ENCODE measurements at regions not wholly inside any gene's neighbourhood (a gene's known extent, or its start where the extent isn't known, plus 50 kb on each side); places are given as distances from the start of the nearest gene placed in this dataset.

GRCh38 chr6:22896696-22897095 is 327.3 kb downstream of the HDGFL1 start:
- TF ChIP-seq CTCF (IDR thresholded peaks at IDR 0.05) (no peak), POLR2A (IDR thresholded peaks at IDR 0.05) (no peak)
- Histone ChIP-seq H3K4me1 (peaks cover 0 to 10% (median 0%) of the 10 kb centered on the region in 12 donors), H3K9me3 (no peaks in the 10 kb centered on the region), H3K27me3 (no peaks in the 10 kb centered on the region), H3K36me3 (no peaks in the 10 kb centered on the region), H3K4me3 (no peak overlapping the region), H3K27ac (no peak overlapping the region)
- 78 to 97% (median 82%) methylated on average over 3 of the region's 3 CpGs for WGBS, 4 donors
- DNase-seq (no peak), ATAC-seq (no peak)
- intact Hi-C loops (cut with DNase I): no loop called here

- no peaks in the 10 kb centered on the region for H3K9me3 ChIP-seq
- 86 to 91% (median 88%) methylated on average over 1 of the region's 1 CpG for WGBS, 4 donors
- ATAC-seq: no peak
- no peak overlapping the region for H3K4me3 ChIP-seq
- no peak overlapping the region for H3K27ac ChIP-seq
- TF ChIP-seq POLR2A (IDR thresholded peaks at IDR 0.05) (no peak), CTCF (IDR thresholded peaks at IDR 0.05) (no peak)
- H3K4me1 ChIP-seq: no peaks in the 10 kb centered on the region
- no peak for DNase-seq
- no peaks in the 10 kb centered on the region for H3K27me3 ChIP-seq
- intact Hi-C loops (cut with DNase I): no loop called here
- H3K36me3 ChIP-seq: no peaks in the 10 kb centered on the region
Observed at GRCh38 chr6:22899426-22899825, 330.1 kb downstream of the HDGFL1 start.

GRCh38 chr6:22903826-22904225 is 334.5 kb downstream of the HDGFL1 start:
- Histone ChIP-seq H3K27ac (no peak overlapping the region), H3K4me3 (no peak overlapping the region), H3K9me3 (no peaks in the 10 kb centered on the region), H3K36me3 (no peaks in the 10 kb centered on the region), H3K4me1 (peaks cover 0 to 8% (median 0%) of the 10 kb centered on the region in 12 donors), H3K27me3 (no peaks in the 10 kb centered on the region)
- WGBS, 4 donors: 93 to 97% (median 94%) methylated on average over 3 of the region's 3 CpGs
- ATAC-seq (no peak), DNase-seq (no peak)
- intact Hi-C loops (cut with DNase I): loop anchor here in 1 of 10 donors (10.0 kb wide), 1 partner anchor 1309 kb away; the partner anchor contains the start of gene SOX4
- TF ChIP-seq CTCF (IDR thresholded peaks at IDR 0.05) (no peak), POLR2A (IDR thresholded peaks at IDR 0.05) (no peak)

DNA sequence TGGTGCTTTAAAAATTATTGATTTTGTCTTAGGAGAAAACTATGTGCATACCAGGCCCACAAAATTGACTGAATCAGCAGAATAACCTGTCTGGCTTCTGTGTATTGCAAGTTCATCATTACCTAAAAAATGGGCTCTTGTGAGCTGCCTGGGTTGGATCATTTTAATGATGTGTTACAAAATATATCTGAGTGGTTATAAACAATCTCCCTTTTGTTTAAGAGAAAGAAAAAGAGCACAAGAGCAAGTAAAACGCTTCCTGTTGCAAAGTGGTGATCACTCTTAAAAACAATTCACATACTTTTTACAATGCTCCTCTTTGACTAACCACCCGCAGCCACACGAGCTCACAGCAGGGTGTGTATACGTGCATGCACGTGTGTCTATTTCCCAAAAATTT is 335.1 kb downstream of the HDGFL1 start:
- H3K27ac ChIP-seq: no peak overlapping the region
- H3K36me3 ChIP-seq: no peaks in the 10 kb centered on the region
- WGBS, 4 donors: 69 to 77% (median 70%) methylated on average over 5 of the region's 5 CpGs
- peaks cover 0 to 8% (median 0%) of the 10 kb centered on the region in 12 donors for H3K4me1 ChIP-seq
- intact Hi-C loops (cut with DNase I): loop anchor here in 1 of 10 donors (10.0 kb wide), 1 partner anchor 1310 kb away; the partner anchor contains the start of gene SOX4
- H3K9me3 ChIP-seq: no peaks in the 10 kb centered on the region
- DNase-seq: no peak
- no peak for ATAC-seq
- H3K27me3 ChIP-seq: no peaks in the 10 kb centered on the region
- no peak for TF ChIP-seq POLR2A (IDR thresholded peaks at IDR 0.05)
- no peak for TF ChIP-seq CTCF (IDR thresholded peaks at IDR 0.05)
- H3K4me3 ChIP-seq: no peak overlapping the region
